NCI-H524 treated with DMSO at 0.1 percent for 48 hours (cell line): ENCODE measurements at regions not wholly inside any gene's neighbourhood (a gene's known extent, or its start where the extent isn't known, plus 50 kb on each side); places are given as distances from the start of the nearest gene placed in this dataset.
A peak's percentile ranks its signal among the peaks of the same experiment; 100 is the strongest.
"Not testable (repeated sequence)": the region's sequence is repeated elsewhere in the genome, so short reads cannot be mapped to it uniquely, and the experiment has no call there.

Source experiments
- DNase-seq: peaks from one replicate; lab custom pipeline; 2025; lab: John Stamatoyannopoulos, UW

DNA sequence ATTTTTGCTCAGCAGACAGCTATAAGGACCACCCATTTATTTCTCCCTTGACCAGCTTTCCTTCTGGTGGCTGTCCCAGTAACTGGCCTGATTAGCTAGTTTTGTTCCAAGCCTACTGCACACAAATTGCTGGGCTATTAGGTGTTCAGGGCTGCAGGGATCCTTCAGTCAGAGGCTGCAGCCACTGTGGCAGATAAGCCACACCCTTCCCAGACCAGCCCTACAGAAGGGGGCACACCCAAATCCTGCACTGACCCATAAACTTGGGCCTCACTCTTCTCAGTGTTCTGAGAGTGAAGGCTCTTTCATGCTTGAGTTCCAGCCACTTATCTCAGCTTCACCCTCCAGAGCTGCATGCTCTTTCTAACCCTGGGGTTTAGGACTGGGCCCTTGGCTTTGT is 200.0 kb downstream of the AASDHPPT start:
- DNase-seq: no peak

DNA sequence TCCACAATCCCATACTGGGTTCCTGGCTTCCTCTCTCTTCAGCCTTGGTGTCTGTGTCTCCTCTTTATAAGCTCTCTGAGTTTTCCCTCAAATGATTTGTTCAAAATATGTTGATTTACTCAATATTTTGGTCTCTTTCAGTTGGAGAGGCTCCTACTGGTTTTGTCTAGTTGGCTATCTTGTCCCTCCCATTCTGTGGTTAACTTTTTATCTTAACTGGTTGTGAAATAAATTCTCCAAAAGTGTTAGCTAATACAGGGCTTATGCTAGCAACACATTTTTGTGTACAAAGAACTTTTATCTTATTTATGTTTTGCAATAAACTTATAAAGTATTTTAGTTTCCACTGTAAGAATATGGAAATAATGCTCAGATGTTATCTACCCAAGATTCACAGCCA is 200.9 kb downstream of the AASDHPPT start:
- no peak for DNase-seq

- DNase-seq: no peak
These were observed 202.6 kb downstream of the AASDHPPT start for GRCh38 chr11:106280036-106280435.

GRCh38 chr11:106281455-106282173 is 204.2 kb downstream of the AASDHPPT start:
- no peak for DNase-seq

DNA sequence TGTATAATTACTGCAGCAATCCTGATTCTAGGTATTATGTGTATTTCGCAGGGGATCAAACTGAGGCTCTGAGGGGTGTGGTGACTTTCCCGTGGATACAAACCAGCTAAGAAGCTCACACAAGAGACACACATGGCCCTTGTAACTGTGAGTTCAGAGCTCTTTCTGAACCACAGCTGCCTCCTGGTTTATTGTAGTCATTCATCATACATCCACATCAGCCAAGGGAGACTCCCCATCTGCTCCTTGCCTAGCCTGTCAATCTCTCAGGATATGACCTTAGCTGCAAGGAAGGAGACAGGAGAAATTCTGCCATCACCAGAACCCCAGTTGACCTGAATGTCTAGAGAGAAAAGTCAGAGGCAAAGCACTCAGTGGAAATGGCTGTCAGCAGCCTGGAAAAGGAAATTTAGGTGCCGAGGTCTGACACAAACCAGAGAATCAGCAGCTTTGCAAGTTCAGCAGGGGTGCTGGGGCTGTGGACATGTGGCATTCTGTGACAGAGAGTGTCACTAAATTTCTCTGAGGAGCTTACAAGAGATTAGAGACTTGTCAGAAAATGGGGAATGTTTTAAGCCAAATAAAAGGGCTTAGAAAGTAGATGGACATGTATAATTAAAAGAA is 209.5 kb downstream of the AASDHPPT start:
- DNase-seq: peak; percentile 58

DNA sequence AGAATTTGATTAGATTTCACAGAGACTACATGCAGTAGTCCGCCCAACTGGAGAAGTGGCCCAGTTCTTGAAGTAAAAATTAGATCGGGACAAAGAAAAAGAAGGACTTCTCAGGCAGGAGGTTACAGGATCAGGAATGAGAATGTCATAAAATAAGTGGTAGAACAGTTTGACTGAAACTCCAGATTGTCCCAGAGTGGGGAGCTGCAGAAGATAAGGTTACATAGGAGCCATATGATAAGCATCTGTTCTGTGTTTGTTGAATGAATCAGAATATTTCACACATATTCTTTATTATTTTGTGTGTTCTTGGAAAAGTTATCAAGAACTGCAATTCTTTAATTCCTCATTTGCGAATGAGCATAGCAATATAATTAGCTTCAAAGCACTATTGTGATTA is 210.6 kb downstream of the AASDHPPT start:
- peak; percentile 66 for DNase-seq

DNA sequence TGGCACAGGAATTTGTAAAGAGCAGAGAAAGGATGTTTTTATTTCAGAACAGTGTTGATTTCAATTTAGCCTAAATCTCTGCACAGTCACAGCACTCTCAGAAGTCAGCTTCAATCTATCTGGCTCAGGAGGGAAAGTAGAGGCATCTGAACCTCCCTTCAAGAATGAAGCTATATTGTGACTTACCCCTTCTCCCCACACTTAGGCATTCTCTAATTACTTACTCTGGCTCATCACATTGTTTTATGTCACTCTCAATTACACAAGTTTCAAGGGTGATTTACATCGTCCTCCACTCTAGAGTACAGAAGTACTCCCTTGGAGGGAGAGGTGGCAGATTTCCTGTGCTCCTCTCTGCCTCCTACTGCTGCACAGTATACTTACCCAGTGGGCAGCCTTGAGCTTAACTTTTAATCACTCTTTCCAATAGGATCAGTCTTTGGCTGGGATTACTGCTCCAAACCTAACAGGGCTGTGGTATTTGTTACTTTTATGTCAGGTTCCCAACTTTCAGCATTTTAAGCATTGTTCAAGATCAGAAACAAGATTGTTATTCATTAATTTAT is 211.4 kb downstream of the AASDHPPT start:
- DNase-seq: peak; percentile 40

DNA sequence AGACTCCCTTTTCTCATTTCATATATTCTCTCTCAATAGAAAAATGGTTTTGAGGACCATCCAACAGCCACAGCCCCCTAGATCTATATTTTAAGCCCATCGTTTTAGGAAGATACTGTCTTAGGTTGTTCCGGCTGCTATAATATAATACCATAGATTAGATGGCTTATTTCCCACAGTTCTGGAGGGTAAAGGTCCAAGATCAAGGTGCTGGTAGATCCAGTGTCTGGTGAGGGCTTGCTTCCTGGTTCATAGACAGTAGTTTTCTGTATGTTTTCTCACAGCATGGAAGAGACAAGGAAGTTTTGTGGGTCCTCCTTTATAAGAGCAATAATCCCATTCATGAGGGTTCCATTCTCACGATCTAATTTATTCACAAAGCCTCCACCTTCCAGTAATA is 215.1 kb downstream of the AASDHPPT start:
- no peak for DNase-seq

GRCh38 chr11:106295974-106296373 is 218.5 kb downstream of the AASDHPPT start:
- no peak for DNase-seq

DNA sequence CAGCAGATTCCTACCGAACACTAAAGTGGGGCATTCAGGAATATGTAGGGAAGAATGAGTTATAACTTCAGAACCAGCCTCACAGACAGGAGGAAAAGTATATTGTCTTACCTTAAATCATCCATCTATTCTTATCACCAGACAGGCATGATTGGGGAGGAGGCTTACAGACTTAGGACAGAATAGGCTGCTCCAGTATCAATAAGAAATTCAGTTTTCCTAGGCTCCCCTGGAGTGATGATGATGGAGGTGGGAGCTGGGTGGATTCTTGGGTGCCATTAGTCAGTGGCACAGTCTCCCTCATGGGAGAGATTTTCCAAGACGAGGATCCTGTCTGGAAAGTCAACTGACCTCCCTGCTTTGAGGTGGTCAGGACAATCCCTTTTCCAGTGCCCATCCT is 225.0 kb downstream of the AASDHPPT start:
- DNase-seq: no peak

- no peak for DNase-seq
These were observed 226.8 kb downstream of the AASDHPPT start for GRCh38 chr11:106304274-106304673.

GRCh38 chr11:106305458-106305857 is 228.0 kb downstream of the AASDHPPT start:
- no peak for DNase-seq

GRCh38 chr11:106306942-106307341 is 229.5 kb downstream of the AASDHPPT start:
- DNase-seq: no peak

- DNase-seq: no peak
These were observed 231.7 kb downstream of the AASDHPPT start for GRCh38 chr11:106309070-106309684.

GRCh38 chr11:106311531-106312230 is 234.2 kb downstream of the AASDHPPT start:
- no peak for DNase-seq

DNA sequence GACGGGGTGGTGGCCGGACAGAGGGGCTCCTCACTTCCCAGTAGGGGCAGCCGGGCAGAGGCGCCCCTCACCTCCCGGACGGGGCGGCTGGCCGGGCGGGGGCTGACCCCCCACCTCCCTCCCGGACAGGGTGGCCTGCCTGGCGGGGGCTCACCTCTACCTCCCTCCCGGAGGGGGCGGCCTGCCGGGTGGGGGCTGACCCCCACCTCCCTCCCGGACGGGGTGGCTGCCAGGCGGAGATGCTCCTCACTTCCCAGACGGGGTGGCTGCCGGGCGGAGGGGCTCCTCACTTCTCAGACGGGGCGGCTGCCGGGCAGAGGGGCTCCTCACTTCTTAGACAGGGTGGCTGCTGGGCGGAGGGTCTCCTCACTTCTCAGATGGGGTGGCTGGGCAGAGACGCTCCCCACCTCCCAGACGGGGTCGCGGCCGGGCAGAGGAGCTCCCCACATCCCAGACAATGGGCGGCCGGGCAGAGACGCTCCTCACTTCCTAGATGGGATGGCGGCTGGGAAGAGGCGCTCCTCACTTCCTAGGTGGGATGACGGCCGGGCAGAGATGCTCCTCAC is 239.8 kb downstream of the AASDHPPT start:
- not testable (repeated sequence) for DNase-seq

- DNase-seq: no peak
These were observed 244.1 kb downstream of the AASDHPPT start for GRCh38 chr11:106321601-106322000.

DNA sequence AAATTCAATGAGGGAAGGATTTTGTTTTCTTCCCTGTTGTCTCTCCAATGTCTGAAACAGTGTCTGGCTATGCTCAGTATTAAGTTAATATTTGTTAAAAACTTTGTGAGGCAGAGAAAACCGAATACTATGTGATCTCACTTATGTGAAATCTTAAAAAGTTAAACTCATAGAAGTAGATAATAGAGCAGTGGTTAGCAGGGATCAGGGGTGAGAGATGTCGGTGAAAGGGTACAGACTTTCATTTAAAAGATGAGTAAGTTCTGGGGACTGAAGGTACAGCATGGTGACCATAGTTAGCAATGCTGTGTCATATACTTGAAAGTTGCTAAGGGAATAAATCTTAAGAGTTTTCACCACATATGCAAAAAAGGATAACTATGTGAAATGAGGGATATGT is 244.6 kb downstream of the AASDHPPT start:
- DNase-seq: no peak

DNA sequence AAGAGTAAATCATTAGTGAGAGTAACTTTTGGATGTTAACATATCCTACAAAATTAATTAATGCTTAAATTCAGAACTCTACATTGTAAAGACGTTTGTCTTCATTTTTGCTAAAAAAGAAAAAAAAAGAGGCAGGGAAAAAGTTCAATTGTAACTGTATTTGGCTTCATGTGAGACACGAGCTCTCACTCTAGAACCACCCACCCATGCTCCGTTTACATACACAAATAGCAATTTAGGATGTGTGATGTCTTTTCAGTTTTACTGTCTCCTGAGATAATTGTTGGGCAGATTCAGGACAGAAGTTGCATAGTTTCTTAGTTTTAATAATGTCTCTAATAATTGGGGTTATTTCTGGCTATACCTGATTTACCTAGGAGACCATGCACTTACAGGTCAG is 248.6 kb downstream of the AASDHPPT start:
- no peak for DNase-seq

DNA sequence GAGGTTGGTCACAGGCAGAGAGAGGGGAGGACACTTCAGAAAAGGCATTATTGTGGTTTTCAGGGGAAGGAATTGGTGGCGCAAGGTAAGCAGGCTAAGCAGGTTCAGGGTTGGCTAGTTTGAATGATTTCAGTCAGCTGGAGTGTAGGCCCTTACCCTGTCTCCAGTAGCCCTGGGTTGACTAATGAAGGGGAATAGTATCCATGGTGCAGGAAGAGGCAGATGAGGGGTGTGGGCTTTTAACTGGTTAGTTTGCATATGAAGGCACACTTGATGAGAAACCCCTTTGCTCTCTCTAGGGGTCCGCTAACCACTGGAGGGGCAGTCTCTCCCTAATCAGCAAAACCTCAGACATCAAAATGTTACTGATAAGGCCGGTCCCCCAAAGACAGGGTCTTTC is 249.7 kb downstream of the AASDHPPT start:
- no peak for DNase-seq

- no peak for DNase-seq
These were observed 250.2 kb downstream of the AASDHPPT start for GRCh38 chr11:106327637-106328036.
